Peyer's patch (tissue), 4 donors: ENCODE measurements at regions not wholly inside any gene's neighbourhood (a gene's known extent, or its start where the extent isn't known, plus 50 kb on each side); places are given as distances from the start of the nearest gene placed in this dataset.

Experiments used
- DNase-seq, 3 donors: peaks; one replicate each; pipeline ENCODE4 v3.0.0-alpha.2; 2017 to 2019
- H3K27ac ChIP-seq, 4 donors: fragments of 200-600 bp; sonication (generic); one replicate each; pipeline ENCODE4 v1.5.1; 2016 to 2019
- H3K27me3 ChIP-seq, 2 donors: fragments of 200-600 bp; sonication (generic); one replicate each; pipeline ENCODE4 v1.5.1; 2019
- H3K36me3 ChIP-seq, 3 donors: fragments of 200-600 bp; sonication (generic); one replicate each; pipeline ENCODE4 v1.5.1; 2016 to 2019
- H3K4me1 ChIP-seq, 4 donors: fragments of 200-600 bp; sonication (generic); one replicate each; pipeline ENCODE4 v1.5.1; 2016 to 2019
- H3K4me3 ChIP-seq, 4 donors: fragments of 200-600 bp; sonication (generic); 1 replicate in 3 of 4; 2 replicates in 1 of 4; pipeline ENCODE4 v1.5.1; 2016 to 2019; ENCODE audit warnings: mild to moderate bottlenecking in 1 of 4
- H3K9me3 ChIP-seq, 4 donors: fragments of 200-600 bp; sonication (generic); one replicate each; pipeline ENCODE4 v1.5.1; 2016 to 2019; ENCODE audit warnings: mild to moderate bottlenecking in 1 of 4
- CTCF ChIP-seq, 6 experiments: fragments of 450-650 bp in 4 of 6; fragments of 200-600 bp in 2 of 6; sonication (generic) in 1 of 6; IDR thresholded peaks; one replicate each; pipeline ENCODE4 v1.5.1; 2017 to 2019; ENCODE audit warnings: antibody characterized with exemption in 6 of 6, mild to moderate bottlenecking in 3 of 6, moderate library complexity in 1 of 6
- POLR2A ChIP-seq, 2 donors: fragments of 450-650 bp; IDR thresholded peaks; one replicate each; pipeline ENCODE4 v1.5.1; 2017; ENCODE audit warnings: antibody characterized with exemption in 2 of 2, mild to moderate bottlenecking in 2 of 2, moderate library complexity in 2 of 2

- no peaks in the 10 kb centered on the region for H3K4me1 ChIP-seq
- no peak overlapping the region for H3K4me3 ChIP-seq
- H3K27ac ChIP-seq, result no peak overlapping the region
- no peaks in the 10 kb centered on the region for H3K36me3 ChIP-seq
- TF ChIP-seq POLR2A (IDR thresholded peaks at IDR 0.05) (no peak), CTCF (IDR thresholded peaks at IDR 0.05) (no peak)
- DNase-seq, result no peak
- no peaks in the 10 kb centered on the region for H3K9me3 ChIP-seq
- H3K27me3 ChIP-seq, result no peaks in the 10 kb centered on the region
Measured at GRCh38 chr3:120524171-120524923, 71.8 kb upstream of the NDUFB4 start.

GRCh38 chr3:120516136-120516535 is 65.3 kb upstream of the FSTL1 start:
- no peaks in the 10 kb centered on the region for H3K36me3 ChIP-seq
- no peaks in the 10 kb centered on the region for H3K9me3 ChIP-seq
- no peak for DNase-seq
- no peaks in the 10 kb centered on the region for H3K4me1 ChIP-seq
- no peak overlapping the region for H3K4me3 ChIP-seq
- TF ChIP-seq CTCF (IDR thresholded peaks at IDR 0.05) (no peak), POLR2A (IDR thresholded peaks at IDR 0.05) (no peak)
- no peak overlapping the region for H3K27ac ChIP-seq
- H3K27me3 ChIP-seq, result no peaks in the 10 kb centered on the region

- H3K4me1 ChIP-seq, result no peaks in the 10 kb centered on the region
- no peak overlapping the region for H3K4me3 ChIP-seq
- H3K9me3 ChIP-seq, result no peaks in the 10 kb centered on the region
- TF ChIP-seq POLR2A (IDR thresholded peaks at IDR 0.05) (no peak), CTCF (IDR thresholded peaks at IDR 0.05) (no peak)
- no peak for DNase-seq
- H3K27ac ChIP-seq, result no peak overlapping the region
- no peaks in the 10 kb centered on the region for H3K27me3 ChIP-seq
- no peaks in the 10 kb centered on the region for H3K36me3 ChIP-seq
Measured at GRCh38 chr3:120512655-120513054, 61.9 kb upstream of the FSTL1 start.

- DNase-seq, result no peak
- no peak overlapping the region for H3K4me3 ChIP-seq
Measured at GRCh38 chr3:120506828-120507774, 56.3 kb upstream of the FSTL1 start.

More at GRCh38 chr3:120506828-120507774, 56.3 kb upstream of the FSTL1 start:
- no peaks in the 10 kb centered on the region for H3K27me3 ChIP-seq
- H3K4me1 ChIP-seq, result peaks cover 0 to 10% (median 0%) of the 10 kb centered on the region in 4 donors
- no peaks in the 10 kb centered on the region for H3K36me3 ChIP-seq
- peak overlapping the region in 1 of 4 donors; percentile 23 for H3K27ac ChIP-seq
- no peak for TF ChIP-seq POLR2A (IDR thresholded peaks at IDR 0.05)
- peak in 5 of 6 experiments; percentile 47 to 57 (median 49) for TF ChIP-seq CTCF (IDR thresholded peaks at IDR 0.05)
- no peaks in the 10 kb centered on the region for H3K9me3 ChIP-seq
